GM13976 (cell line): ENCODE measurements at regions not wholly inside any gene's neighbourhood (a gene's known extent, or its start where the extent isn't known, plus 50 kb on each side); places are given as distances from the start of the nearest gene placed in this dataset.
A peak's percentile ranks its signal among the peaks of the same experiment; 100 is the strongest.
"Not testable (repeated sequence)": the region's sequence is repeated elsewhere in the genome, so short reads cannot be mapped to it uniquely, and the experiment has no call there.

Experiments
- DNase-seq: peaks from one replicate; pipeline ENCODE4 v3.0.0; 2012; ENCODE audit warnings: low spot score
- in situ Hi-C: fragments of 300-500 bp; cut with MboI; formaldehyde crosslinking; loops from one replicate; pipeline ENCODE4 v1.12.0; 2022; ENCODE audit warnings: low sequenced_read_pairs, mixed read lengths, inconsistent platforms; ENCODE audit not compliant: unreplicated experiment
- TF ChIP-seq, protein P1 (sequence below): IDR thresholded peaks from 2 replicates; pipeline ENCODE4 v1.5.1; 2012; ENCODE audit warnings: borderline replicate concordance, mild to moderate bottlenecking; ENCODE audit not compliant: insufficient read depth; ENCODE audit errors: extremely low read depth, missing control alignments, control extremely low read depth

DNA sequence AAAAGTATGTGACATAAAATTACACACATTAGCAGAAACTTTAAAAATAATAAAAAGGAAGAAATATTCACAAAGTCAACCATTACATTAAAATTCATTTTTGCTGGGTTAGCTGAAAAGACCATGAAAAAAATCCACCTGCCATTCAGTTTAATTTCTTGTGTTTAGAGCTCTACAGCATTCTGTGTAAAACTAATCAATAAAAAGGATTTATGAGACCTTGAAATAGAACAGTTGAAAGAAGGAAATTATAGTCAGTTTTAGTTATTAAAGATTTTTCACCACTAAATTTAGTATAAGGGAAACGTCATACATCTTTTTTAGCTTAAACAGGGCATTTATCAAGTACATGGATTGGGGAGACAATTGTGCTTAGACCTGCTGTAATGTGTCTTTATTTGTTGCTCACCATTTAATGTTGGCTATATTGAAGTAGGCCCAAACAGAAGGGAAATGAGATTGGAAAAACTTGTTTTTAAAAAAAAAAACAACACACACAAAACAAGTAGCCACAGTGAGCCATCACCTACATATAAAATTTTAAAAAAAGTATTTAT lies 438.7 kb upstream of the POU3F2 start:
- in situ Hi-C loops = no loop called here
- TF ChIP-seq, protein P1, sequence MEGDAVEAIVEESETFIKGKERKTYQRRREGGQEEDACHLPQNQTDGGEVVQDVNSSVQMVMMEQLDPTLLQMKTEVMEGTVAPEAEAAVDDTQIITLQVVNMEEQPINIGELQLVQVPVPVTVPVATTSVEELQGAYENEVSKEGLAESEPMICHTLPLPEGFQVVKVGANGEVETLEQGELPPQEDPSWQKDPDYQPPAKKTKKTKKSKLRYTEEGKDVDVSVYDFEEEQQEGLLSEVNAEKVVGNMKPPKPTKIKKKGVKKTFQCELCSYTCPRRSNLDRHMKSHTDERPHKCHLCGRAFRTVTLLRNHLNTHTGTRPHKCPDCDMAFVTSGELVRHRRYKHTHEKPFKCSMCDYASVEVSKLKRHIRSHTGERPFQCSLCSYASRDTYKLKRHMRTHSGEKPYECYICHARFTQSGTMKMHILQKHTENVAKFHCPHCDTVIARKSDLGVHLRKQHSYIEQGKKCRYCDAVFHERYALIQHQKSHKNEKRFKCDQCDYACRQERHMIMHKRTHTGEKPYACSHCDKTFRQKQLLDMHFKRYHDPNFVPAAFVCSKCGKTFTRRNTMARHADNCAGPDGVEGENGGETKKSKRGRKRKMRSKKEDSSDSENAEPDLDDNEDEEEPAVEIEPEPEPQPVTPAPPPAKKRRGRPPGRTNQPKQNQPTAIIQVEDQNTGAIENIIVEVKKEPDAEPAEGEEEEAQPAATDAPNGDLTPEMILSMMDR = no peak
- no peak for DNase-seq

DNA sequence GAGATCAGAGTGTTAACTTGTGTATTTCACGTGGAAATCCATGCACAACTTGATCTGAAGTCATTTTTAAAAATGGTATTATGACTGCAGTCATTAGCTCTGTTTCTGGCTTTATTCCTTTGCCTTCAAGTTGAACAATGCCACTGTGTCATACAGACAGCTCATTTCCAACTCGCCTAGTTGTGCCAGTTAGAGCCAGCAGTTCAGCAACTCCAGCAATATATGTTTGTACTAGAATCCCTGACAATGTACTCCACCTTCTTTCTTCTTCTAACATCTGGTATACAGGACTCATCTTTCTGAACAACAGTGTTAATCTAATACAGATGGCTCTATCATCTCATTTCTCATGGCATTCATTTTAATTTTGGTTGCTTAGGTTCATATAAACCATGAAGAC lies 418.3 kb upstream of the POU3F2 start:
- in situ Hi-C loops = no loop called here

DNA sequence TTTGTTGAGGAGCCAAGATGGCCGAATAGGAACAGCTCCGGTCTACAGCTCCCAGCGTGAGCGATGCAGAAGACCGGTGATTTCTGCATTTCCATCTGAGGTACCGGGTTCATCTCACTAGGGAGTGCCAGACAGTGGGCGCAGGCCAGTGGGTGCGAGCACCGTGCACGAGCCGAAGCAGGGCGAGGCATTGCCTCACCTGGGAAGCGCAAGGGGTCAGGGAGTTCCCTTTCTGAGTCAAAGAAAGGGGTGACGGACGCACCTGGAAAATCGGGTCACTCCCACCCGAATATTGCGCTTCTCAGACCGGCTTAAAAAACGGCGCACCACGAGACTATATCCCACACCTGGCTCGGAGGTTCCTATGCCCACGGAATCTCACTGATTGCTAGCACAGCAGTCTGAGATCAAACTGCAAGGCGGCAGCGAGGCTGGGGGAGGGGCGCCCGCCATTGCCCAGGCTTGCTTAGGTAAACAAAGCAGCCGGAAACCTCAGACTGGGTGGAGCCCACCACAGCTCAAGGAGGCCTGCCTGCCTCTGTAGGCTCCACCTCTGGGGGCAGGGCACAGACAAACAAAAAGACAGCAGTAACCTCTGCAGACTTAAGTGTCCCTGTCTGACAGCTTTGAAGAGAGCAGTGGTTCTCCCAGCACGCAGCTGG lies 417.7 kb upstream of the POU3F2 start:
- DNase-seq, in situ Hi-C loops: not testable (repeated sequence)

More for the DNA sequence above, 418.3 kb upstream of the POU3F2 start:
- TF ChIP-seq, protein P1 = no peak
- peak; percentile 4 for DNase-seq

DNA sequence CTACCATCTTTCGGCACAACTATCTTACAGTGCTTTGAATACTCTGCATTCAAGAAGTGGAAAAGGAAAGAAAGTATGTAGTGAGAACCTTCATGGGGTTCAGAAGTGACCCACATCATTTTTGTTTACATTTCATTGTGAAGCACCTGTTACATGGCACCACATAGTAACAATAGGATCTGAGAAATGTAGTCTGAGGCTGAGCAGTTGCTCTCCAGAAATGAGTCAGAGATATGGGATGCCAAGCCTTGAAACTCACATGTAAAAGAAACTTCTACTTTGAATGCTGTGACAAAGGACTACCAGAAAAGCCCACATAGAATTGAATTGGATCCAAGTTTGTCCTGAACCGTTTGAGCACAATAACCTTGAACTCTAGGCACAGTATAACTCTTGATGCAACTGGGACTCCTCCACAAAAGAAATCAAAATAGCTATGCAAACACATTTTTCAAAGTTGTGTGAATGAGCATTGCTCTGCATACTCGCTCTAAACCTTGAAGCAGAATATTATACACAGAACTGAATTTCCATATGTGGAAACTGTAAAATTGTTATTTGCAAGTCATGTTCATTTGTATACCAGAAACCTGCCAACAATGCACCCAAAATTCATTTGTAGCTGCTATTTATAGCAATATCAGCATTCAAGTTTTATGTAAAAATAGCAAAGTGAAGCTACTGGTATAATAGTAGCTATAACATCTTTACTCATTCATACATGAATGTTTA lies 400.9 kb upstream of the POU3F2 start:
- TF ChIP-seq, protein P1 = no peak
- in situ Hi-C loops = no loop called here
- no peak for DNase-seq

DNA sequence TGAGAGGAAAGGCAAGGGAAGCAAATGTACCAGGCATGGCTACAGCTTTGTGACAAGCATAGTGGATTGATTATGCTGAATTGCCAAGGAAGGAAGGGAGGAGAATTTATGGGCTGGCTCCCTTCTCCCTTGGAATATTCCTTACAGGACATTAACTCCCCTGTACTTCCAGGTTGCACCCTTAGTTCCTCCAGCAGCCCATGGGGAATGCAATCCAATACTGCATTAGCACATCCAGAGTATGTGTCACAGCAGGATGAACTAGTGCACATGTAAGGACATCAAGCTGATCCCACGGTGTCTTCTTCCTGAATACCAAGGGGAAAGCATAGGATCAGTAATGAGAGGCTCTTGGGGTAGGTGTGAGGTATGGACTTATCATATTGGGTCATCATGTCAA lies 390.7 kb upstream of the POU3F2 start:
- no peak for DNase-seq
- TF ChIP-seq, protein P1 = no peak
- in situ Hi-C loops = no loop called here

DNA sequence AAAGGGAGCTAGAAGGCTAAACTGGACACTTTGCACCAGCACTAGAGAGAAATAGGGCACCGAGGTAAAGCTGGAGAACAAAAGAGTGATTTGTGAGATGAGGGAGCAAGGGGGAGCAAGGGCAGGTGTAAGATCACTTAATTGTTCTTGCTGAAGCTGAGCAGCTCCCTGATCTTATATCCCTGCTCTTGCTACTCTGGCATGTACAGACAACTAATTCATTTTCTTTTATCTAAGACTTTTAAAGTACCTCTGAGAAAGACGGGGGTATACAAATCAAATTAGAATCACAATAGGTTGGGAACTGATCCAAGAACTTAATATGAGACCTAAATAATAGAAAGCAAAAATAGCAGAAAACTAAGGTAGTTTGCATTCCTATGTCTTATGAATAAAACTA lies 381.7 kb upstream of the POU3F2 start:
- in situ Hi-C loops = no loop called here
- TF ChIP-seq, protein P1 = no peak
- no peak for DNase-seq

DNA sequence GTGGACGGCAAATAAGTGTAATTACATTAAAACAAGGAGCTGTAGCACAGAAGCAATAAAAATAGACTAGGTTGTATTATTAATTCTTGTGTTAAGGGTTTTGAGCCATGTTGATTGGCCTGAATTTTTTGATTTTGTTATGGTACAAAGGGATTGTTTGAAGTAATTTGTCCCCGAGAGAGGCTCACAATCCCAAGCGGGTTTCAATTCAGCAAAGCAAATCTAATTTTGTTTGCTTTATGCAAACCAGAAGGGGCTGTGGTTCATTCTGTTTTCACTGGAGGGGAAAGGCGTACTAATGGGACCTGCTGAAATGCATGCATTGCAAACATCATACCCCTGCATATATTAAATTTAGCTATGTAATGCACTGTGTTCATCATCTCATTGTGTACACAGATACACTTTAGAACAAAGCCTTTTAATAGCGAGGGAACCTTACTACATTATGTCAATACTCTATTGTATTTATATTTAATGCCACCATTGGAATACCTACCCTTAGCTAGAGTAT lies 379.5 kb upstream of the POU3F2 start:
- no peak for DNase-seq
- in situ Hi-C loops = no loop called here
- TF ChIP-seq, protein P1 = no peak
